ENCODE measurements at regions not wholly inside any gene's neighbourhood (a gene's known extent, or its start where the extent isn't known, plus 50 kb on each side); places are given as distances from the start of the nearest gene placed in this dataset.

DNA sequence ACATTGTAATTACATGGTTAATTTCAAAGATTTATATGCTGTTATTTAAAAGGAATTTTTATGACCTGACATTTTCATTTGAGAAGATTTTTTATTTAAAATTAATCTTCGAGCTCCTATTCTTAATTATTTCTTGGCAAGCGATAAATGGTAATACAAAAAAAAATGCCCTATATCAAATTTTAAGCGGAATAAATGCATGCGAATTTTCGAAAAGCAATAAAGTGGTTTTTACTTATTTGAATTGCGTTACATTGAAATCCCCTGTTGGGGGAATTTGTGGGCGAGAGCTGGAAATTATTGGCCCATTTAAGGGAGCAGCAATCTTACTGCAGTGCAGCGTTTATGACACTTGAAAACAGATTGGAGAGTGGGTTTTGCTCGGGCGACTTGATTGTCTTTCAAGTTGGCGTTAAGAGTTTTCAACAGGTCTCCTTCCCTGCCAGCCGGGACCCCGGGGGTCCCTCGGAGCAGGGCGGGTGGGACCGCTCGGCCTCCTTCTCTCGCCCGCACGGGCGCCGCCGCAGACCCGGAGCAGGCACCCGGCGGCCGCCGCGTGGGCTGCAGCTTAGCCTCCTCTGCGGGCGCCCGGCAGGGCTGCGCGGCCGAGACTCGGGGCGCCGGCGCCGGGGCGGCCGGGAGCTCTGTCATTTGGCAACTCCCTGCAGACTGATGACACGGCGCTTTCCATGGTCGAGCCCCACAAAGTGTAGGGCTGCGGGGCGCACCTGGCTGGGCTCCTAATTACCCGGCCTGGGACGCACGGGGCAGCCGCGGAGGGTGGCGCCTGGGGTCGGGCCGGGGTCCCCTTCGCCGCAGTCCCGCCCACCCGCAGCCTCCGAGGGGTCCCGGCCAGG, 255.1 kb upstream of the SOX21 start:
- H3K4me1 ChIP-seq (ENCODE audit: control insufficient read depth, insufficient read depth, low read length): peaks cover 7% of the 10 kb centered on the region
- DNase-seq (ENCODE audit: low read depth, low spot score) (no peak), ATAC-seq (peak; percentile 82)
- CTCF ChIA-PET: interaction anchor here (0.6 to 0.8 kb wide), 3 partner anchors 242 to 442 kb away, joined by 3 to 8 read pairs (median 4); no protein-coding TSS in a partner anchor
- peak overlapping the region; percentile 46 to 72 for H3K4me3 ChIP-seq (ENCODE audit: low read depth in 2 of 2, low read length in 2 of 2)
- BruUV-seq (replicated peaks): no TSS peak
- H3K9me3 ChIP-seq (ENCODE audit: control insufficient read depth, insufficient read depth, low read depth, low read length): no peaks in the 10 kb centered on the region
- POLR2A ChIA-PET: interaction anchor here (0.6 kb wide), 1 partner anchor 15 kb away, joined by 3 read pairs; no protein-coding TSS in a partner anchor
- in situ Hi-C loops (cut with HindIII; ENCODE audit: low pct_unique_long_range_greater_than_20kb, low sequenced_read_pairs) (no loop called here), intact Hi-C loops (cut with micrococcal nuclease; ENCODE audit: unreplicated experiment) (loop anchor here (2.0 kb wide), 1 partner anchor 293 kb away; no protein-coding TSS in a partner anchor)
- H3K36me3 ChIP-seq (ENCODE audit: control insufficient read depth, insufficient read depth, low read length): no peaks in the 10 kb centered on the region
- TF ChIP-seq, protein P1, sequence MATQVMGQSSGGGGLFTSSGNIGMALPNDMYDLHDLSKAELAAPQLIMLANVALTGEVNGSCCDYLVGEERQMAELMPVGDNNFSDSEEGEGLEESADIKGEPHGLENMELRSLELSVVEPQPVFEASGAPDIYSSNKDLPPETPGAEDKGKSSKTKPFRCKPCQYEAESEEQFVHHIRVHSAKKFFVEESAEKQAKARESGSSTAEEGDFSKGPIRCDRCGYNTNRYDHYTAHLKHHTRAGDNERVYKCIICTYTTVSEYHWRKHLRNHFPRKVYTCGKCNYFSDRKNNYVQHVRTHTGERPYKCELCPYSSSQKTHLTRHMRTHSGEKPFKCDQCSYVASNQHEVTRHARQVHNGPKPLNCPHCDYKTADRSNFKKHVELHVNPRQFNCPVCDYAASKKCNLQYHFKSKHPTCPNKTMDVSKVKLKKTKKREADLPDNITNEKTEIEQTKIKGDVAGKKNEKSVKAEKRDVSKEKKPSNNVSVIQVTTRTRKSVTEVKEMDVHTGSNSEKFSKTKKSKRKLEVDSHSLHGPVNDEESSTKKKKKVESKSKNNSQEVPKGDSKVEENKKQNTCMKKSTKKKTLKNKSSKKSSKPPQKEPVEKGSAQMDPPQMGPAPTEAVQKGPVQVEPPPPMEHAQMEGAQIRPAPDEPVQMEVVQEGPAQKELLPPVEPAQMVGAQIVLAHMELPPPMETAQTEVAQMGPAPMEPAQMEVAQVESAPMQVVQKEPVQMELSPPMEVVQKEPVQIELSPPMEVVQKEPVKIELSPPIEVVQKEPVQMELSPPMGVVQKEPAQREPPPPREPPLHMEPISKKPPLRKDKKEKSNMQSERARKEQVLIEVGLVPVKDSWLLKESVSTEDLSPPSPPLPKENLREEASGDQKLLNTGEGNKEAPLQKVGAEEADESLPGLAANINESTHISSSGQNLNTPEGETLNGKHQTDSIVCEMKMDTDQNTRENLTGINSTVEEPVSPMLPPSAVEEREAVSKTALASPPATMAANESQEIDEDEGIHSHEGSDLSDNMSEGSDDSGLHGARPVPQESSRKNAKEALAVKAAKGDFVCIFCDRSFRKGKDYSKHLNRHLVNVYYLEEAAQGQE (IDR thresholded peaks at IDR 0.05; ENCODE audit: insufficient read depth in 1 of 2, low read depth in 2 of 2, low read length in 1 of 2): no peak
- TF ChIP-seq SIN3A (IDR thresholded peaks at IDR 0.05; ENCODE audit: borderline replicate concordance, insufficient read depth, low read depth, low read length): no peak
- no peak for TF ChIP-seq TCF7L2 (IDR thresholded peaks at IDR 0.05; ENCODE audit: low read depth, low read length)
- no peak for TF ChIP-seq POLR2AphosphoS5 (IDR thresholded peaks at IDR 0.05; ENCODE audit: low read depth, low read length)
- TF ChIP-seq, protein P2, sequence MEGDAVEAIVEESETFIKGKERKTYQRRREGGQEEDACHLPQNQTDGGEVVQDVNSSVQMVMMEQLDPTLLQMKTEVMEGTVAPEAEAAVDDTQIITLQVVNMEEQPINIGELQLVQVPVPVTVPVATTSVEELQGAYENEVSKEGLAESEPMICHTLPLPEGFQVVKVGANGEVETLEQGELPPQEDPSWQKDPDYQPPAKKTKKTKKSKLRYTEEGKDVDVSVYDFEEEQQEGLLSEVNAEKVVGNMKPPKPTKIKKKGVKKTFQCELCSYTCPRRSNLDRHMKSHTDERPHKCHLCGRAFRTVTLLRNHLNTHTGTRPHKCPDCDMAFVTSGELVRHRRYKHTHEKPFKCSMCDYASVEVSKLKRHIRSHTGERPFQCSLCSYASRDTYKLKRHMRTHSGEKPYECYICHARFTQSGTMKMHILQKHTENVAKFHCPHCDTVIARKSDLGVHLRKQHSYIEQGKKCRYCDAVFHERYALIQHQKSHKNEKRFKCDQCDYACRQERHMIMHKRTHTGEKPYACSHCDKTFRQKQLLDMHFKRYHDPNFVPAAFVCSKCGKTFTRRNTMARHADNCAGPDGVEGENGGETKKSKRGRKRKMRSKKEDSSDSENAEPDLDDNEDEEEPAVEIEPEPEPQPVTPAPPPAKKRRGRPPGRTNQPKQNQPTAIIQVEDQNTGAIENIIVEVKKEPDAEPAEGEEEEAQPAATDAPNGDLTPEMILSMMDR (IDR thresholded peaks at IDR 0.05): no peak
- H3K27me3 ChIP-seq (ENCODE audit: control insufficient read depth, insufficient read depth, low read length): no peaks in the 10 kb centered on the region
- H3K27ac ChIP-seq (ENCODE audit: low read length): no peak overlapping the region; the same call in 1 of the 2 replicates

DNA sequence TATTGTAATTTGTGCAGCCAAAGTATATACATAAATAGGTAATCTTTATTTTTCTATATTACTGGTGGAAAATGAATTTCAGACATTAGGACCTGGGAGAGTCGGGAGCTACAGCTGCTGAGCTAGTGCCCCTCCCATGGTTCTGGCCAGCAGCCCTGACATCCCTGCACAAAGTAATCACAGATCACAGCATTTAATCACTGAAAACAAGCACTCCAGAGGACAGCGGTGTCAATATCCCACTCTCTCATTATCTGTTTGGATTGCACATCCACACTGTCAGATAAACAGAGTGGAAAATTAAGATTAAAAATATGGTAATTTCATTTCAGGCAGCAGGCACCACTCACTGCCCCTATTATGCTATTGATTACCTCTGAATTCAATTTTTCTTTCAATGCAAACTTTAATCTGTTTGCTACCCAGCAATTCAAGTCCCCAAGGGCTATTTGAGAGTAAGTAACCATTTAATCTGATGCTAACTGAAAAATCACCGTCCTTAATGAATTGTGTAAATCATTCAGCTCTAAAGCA, 254.1 kb upstream of the SOX21 start:
- intact Hi-C loops (cut with micrococcal nuclease; ENCODE audit: unreplicated experiment): no loop called here
- Histone ChIP-seq H3K9me3 (ENCODE audit: control insufficient read depth, insufficient read depth, low read depth, low read length) (no peaks in the 10 kb centered on the region), H3K27ac (ENCODE audit: low read length) (no peak overlapping the region), H3K4me1 (ENCODE audit: control insufficient read depth, insufficient read depth, low read length) (peaks cover 7% of the 10 kb centered on the region), H3K4me3 (ENCODE audit: low read depth in 2 of 2, low read length in 2 of 2) (no peak overlapping the region), H3K36me3 (ENCODE audit: control insufficient read depth, insufficient read depth, low read length) (no peaks in the 10 kb centered on the region), H3K27me3 (ENCODE audit: control insufficient read depth, insufficient read depth, low read length) (no peaks in the 10 kb centered on the region)
- CTCF ChIA-PET: no interaction called here
- DNase-seq (ENCODE audit: low read depth, low spot score): no peak
- TF ChIP-seq SIN3A (IDR thresholded peaks at IDR 0.05; ENCODE audit: borderline replicate concordance, insufficient read depth, low read depth, low read length): no peak
- TF ChIP-seq, protein P1 (IDR thresholded peaks at IDR 0.05; ENCODE audit: insufficient read depth in 1 of 2, low read depth in 2 of 2, low read length in 1 of 2): no peak
- TF ChIP-seq TCF7L2 (IDR thresholded peaks at IDR 0.05; ENCODE audit: low read depth, low read length): no peak
- TF ChIP-seq, protein P2 (IDR thresholded peaks at IDR 0.05): no peak
- no peak for TF ChIP-seq POLR2AphosphoS5 (IDR thresholded peaks at IDR 0.05; ENCODE audit: low read depth, low read length)
- in situ Hi-C loops (cut with HindIII; ENCODE audit: low pct_unique_long_range_greater_than_20kb, low sequenced_read_pairs): no loop called here
- POLR2A ChIA-PET: no interaction called here
- no TSS peak for BruUV-seq (replicated peaks)
- no peak for ATAC-seq

Measured in Panc1 (cell line).